H9 (cell line): ENCODE measurements at regions not wholly inside any gene's neighbourhood (a gene's known extent, or its start where the extent isn't known, plus 50 kb on each side); places are given as distances from the start of the nearest gene placed in this dataset.

ENCODE experiments used
- DNase-seq: peaks from one replicate; pipeline ENCODE4 v3.0.0-alpha.2; 2017
- H2AFZ ChIP-seq: one replicate; pipeline ENCODE4 v1.6.1; 2013; ENCODE audit warnings: mild to moderate bottlenecking, low read length, control low read depth, moderate library complexity
- H2AK5ac ChIP-seq: 2 replicates; pipeline ENCODE4 v1.6.1; 2013; ENCODE audit warnings: low read length, control low read depth, mixed read lengths; ENCODE audit not compliant: insufficient read length
- H2BK120ac ChIP-seq: one replicate; pipeline ENCODE4 v1.6.1; 2013; ENCODE audit warnings: low read depth, mild to moderate bottlenecking, low read length, control low read depth, inconsistent platforms; ENCODE audit not compliant: poor library complexity, severe bottlenecking
- H2BK12ac ChIP-seq: 2 replicates; pipeline ENCODE4 v1.6.1; 2013; ENCODE audit warnings: low read length, control low read depth, mixed read lengths, low read depth; ENCODE audit not compliant: insufficient read length
- H2BK15ac ChIP-seq: 2 replicates; pipeline ENCODE4 v1.6.1; 2013; ENCODE audit warnings: low read depth, low read length, control low read depth
- H2BK20ac ChIP-seq: one replicate; pipeline ENCODE4 v1.6.1; 2013; ENCODE audit warnings: low read depth, mild to moderate bottlenecking, low read length, control low read depth, inconsistent platforms; ENCODE audit not compliant: poor library complexity, severe bottlenecking
- H2BK5ac ChIP-seq: 2 replicates; pipeline ENCODE4 v1.6.1; 2013; ENCODE audit warnings: low read length, control low read depth, mixed read lengths; ENCODE audit not compliant: insufficient read length
- H3K14ac ChIP-seq: 2 replicates; pipeline ENCODE4 v1.6.1; 2013; ENCODE audit warnings: low read length, control low read depth; ENCODE audit not compliant: insufficient read depth
- H3K18ac ChIP-seq: 2 replicates; pipeline ENCODE4 v1.6.1; 2013; ENCODE audit warnings: low read depth, mild to moderate bottlenecking, mixed read lengths, low read length, control low read depth; ENCODE audit not compliant: insufficient read length
- H3K23ac ChIP-seq: 2 replicates; pipeline ENCODE4 v1.6.1; 2013; ENCODE audit warnings: low read length, control low read depth, mixed read lengths, low read depth; ENCODE audit not compliant: insufficient read length
- H3K23me2 ChIP-seq: 2 replicates; pipeline ENCODE4 v1.6.1; 2013; ENCODE audit warnings: low read depth, mild to moderate bottlenecking, mixed read lengths, low read length, control low read depth; ENCODE audit not compliant: insufficient read length, poor library complexity, severe bottlenecking
- H3K27ac ChIP-seq: 2 replicates; pipeline ENCODE4 v1.5.1; 2013; ENCODE audit warnings: low read length, control low read depth, mixed read lengths, low read depth; ENCODE audit not compliant: insufficient read length
- H3K27me3 ChIP-seq: 2 replicates; pipeline ENCODE4 v1.6.1; 2013; ENCODE audit warnings: low read length, control low read depth, inconsistent platforms; ENCODE audit not compliant: insufficient read depth
- H3K4ac ChIP-seq: 2 replicates; pipeline ENCODE4 v1.6.1; 2013; ENCODE audit warnings: low read depth, mild to moderate bottlenecking, control low read depth, inconsistent platforms, low read length, moderate library complexity
- H3K4me1 ChIP-seq: 2 replicates; pipeline ENCODE4 v1.6.1; 2013; ENCODE audit warnings: low read length, control low read depth, inconsistent platforms; ENCODE audit not compliant: insufficient read depth
- H3K4me2 ChIP-seq: 2 replicates; pipeline ENCODE4 v1.6.1; 2013; ENCODE audit warnings: low read length, control low read depth, mixed read lengths; ENCODE audit not compliant: insufficient read length, insufficient read depth
- H3K56ac ChIP-seq: 2 replicates; pipeline ENCODE4 v1.6.1; 2013; ENCODE audit warnings: low read depth, mild to moderate bottlenecking, mixed read lengths, low read length, control low read depth; ENCODE audit not compliant: insufficient read length
- H3K79me1 ChIP-seq: 2 replicates; pipeline ENCODE4 v1.6.1; 2013; ENCODE audit warnings: low read depth, mild to moderate bottlenecking, moderate library complexity, low read length, control low read depth, inconsistent platforms; ENCODE audit not compliant: insufficient read depth, poor library complexity, severe bottlenecking
- H3K79me2 ChIP-seq: 2 replicates; pipeline ENCODE4 v1.6.1; 2013; ENCODE audit warnings: low read length, control low read depth, inconsistent platforms; ENCODE audit not compliant: insufficient read depth
- H3K9ac ChIP-seq: 2 replicates; pipeline ENCODE4 v1.6.1; 2013; ENCODE audit warnings: low read length, control low read depth, mixed read lengths; ENCODE audit not compliant: insufficient read length; ENCODE audit errors: extremely low read depth
- H3K9me3 ChIP-seq: one replicate; pipeline ENCODE4 v1.6.1; 2013; ENCODE audit warnings: low read depth, low read length, inconsistent platforms; ENCODE audit not compliant: control insufficient read depth
- H3T11ph ChIP-seq: one replicate; pipeline ENCODE4 v1.6.1; 2013; ENCODE audit warnings: mild to moderate bottlenecking, low read length, control low read depth, inconsistent platforms
- H4K20me1 ChIP-seq: one replicate; pipeline ENCODE4 v1.6.1; 2013; ENCODE audit not compliant: control insufficient read depth, insufficient read length, insufficient read depth
- H4K5ac ChIP-seq: 2 replicates; pipeline ENCODE4 v1.6.1; 2013; ENCODE audit warnings: low read depth, mild to moderate bottlenecking, mixed read lengths, low read length, control low read depth; ENCODE audit not compliant: insufficient read length
- H4K8ac ChIP-seq: replicated peaks from 2 replicates; pipeline ENCODE4 v1.6.1; 2013; ENCODE audit warnings: low read length, control low read depth, mixed read lengths, low read depth; ENCODE audit not compliant: insufficient read length
- H4K91ac ChIP-seq: 2 replicates; pipeline ENCODE4 v1.6.1; 2013; ENCODE audit warnings: low read depth, mild to moderate bottlenecking, moderate library complexity, mixed read lengths, low read length, control low read depth; ENCODE audit not compliant: insufficient read length
- H3K27ac Mint-ChIP-seq, 3 experiments: 2 replicates in 2 of 3; 3 replicates in 1 of 3; pipeline ENCODE4 v1.8.0; 2020 to 2021; ENCODE audit warnings: mixed read lengths in 3 of 3, mild to moderate bottlenecking in 1 of 3, moderate library complexity in 1 of 3
- H3K27me3 Mint-ChIP-seq: 2 replicates; pipeline ENCODE4 v1.8.0; 2021; ENCODE audit warnings: low read depth, mild to moderate bottlenecking, moderate library complexity, mixed read lengths
- H3K36me3 Mint-ChIP-seq, 3 experiments: 2 replicates in 2 of 3; 3 replicates in 1 of 3; pipeline ENCODE4 v1.8.0; 2020 to 2021; ENCODE audit warnings: low read depth in 3 of 3, mixed read lengths in 3 of 3; ENCODE audit not compliant: insufficient read depth in 1 of 3
- H3K4me1 Mint-ChIP-seq, 2 experiments: 2 replicates each; pipeline ENCODE4 v1.8.0; 2020; ENCODE audit warnings: mixed read lengths in 2 of 2
- H3K4me3 Mint-ChIP-seq, 2 experiments: 2 replicates in 1 of 2; 3 replicates in 1 of 2; pipeline ENCODE4 v1.8.0; 2020 to 2021; ENCODE audit warnings: mild to moderate bottlenecking in 2 of 2, mixed read lengths in 2 of 2, moderate library complexity in 1 of 2
- H3K9me3 Mint-ChIP-seq, 2 experiments: 2 replicates in 1 of 2; 3 replicates in 1 of 2; pipeline ENCODE4 v1.8.0; 2020; ENCODE audit warnings: mild to moderate bottlenecking in 2 of 2, mixed read lengths in 2 of 2, moderate library complexity in 1 of 2
- CTCF ChIP-seq: fragments of 200-600 bp; sonication (generic); conservative IDR thresholded peaks from 3 replicates; pipeline ENCODE4 v1.8.0; 2021; ENCODE audit warnings: antibody characterized with exemption, mild to moderate bottlenecking
- WGBS: extraction: QIAGEN DNeasy Blood & Tissue Kit; methylation state at CpG from one replicate; pipeline ENCODE4 v1.1.7; 2013; ENCODE audit warnings: missing lambda C conversion rate, low lambda C conversion rate, mixed read lengths; ENCODE audit not compliant: insufficient read length; ENCODE audit errors: extremely low coverage; 5-methylcytosine and 5-hydroxymethylcytosine counted together

- Histone ChIP-seq H3K4ac (no peak overlapping the region), H3K56ac (no peak overlapping the region), H4K20me1 (no peaks in the 10 kb centered on the region), H3K23ac (no peak overlapping the region), H4K8ac (no peak overlapping the region), H3K9ac (no peak overlapping the region), H3K23me2 (no peaks in the 10 kb centered on the region), H3K27me3 (no peaks in the 10 kb centered on the region), H3K18ac (no peak overlapping the region), H2BK12ac (no peak overlapping the region), H4K91ac (no peak overlapping the region), H2BK5ac (no peak overlapping the region), H3K9me3 (no peaks in the 10 kb centered on the region), H3K4me1 (no peaks in the 10 kb centered on the region), H4K5ac (no peak overlapping the region), H3K14ac (no peak overlapping the region), H2BK120ac (no peak overlapping the region), H3K79me1 (no peaks in the 10 kb centered on the region), H3K79me2 (no peaks in the 10 kb centered on the region), H3K27ac (no peak overlapping the region), H3T11ph (no peak overlapping the region), H2BK15ac (no peak overlapping the region), H2AK5ac (no peak overlapping the region), H2BK20ac (no peak overlapping the region), H3K4me2 (no peak overlapping the region), H2AFZ (no peak overlapping the region)
- no peak overlapping the region for H3K27ac Mint-ChIP-seq
- H3K4me1 Mint-ChIP-seq = no peaks in the 10 kb centered on the region
- no peak overlapping the region for H3K4me3 Mint-ChIP-seq
- no peak for DNase-seq
- no peaks in the 10 kb centered on the region for H3K9me3 Mint-ChIP-seq
- no CpG with 5 or more reads among the region's 4 CpGs for WGBS
- no peaks in the 10 kb centered on the region; a peak in 1 of 7 replicates for H3K36me3 Mint-ChIP-seq
- no peak for TF ChIP-seq CTCF
- H3K27me3 Mint-ChIP-seq = peaks cover 2% of the 10 kb centered on the region; the same call in 1 of the 2 replicates
Observed at GRCh38 chr3:159654183-159655134, 334.2 kb upstream of the IL12A start.
